Neutrophil (primary cell): ENCODE measurements at regions not wholly inside any gene's neighbourhood (a gene's known extent, or its start where the extent isn't known, plus 50 kb on each side); places are given as distances from the start of the nearest gene placed in this dataset.

Source experiments
- H3K27ac ChIP-seq: fragments of 200-600 bp; sonication (generic); 2 replicates; pipeline ENCODE4 v1.5.1; 2016; ENCODE audit warnings: mild to moderate bottlenecking, moderate library complexity
- H3K27me3 ChIP-seq: fragments of 200-600 bp; sonication (generic); 2 replicates; pipeline ENCODE4 v1.6.0; 2016; ENCODE audit warnings: mild to moderate bottlenecking
- H3K36me3 ChIP-seq: fragments of 200-600 bp; sonication (generic); 2 replicates; pipeline ENCODE4 v1.5.1; 2017
- H3K4me1 ChIP-seq, 2 experiments: fragments of 200-600 bp in 1 of 2; sonication (generic) in 1 of 2; 1 replicate in 1 of 2; 2 replicates in 1 of 2; pipeline versions ENCODE4 v1.5.1 to v1.6.1; 2013 to 2016; ENCODE audit warnings: low read depth in 1 of 2, low read length in 1 of 2, mild to moderate bottlenecking in 1 of 2, moderate library complexity in 1 of 2; ENCODE audit not compliant: control insufficient read depth in 1 of 2, insufficient read depth in 1 of 2
- H3K4me3 ChIP-seq, 2 experiments: fragments of 200-600 bp in 1 of 2; sonication (generic) in 1 of 2; 1 replicate in 1 of 2; 2 replicates in 1 of 2; pipeline ENCODE4 v1.5.1; 2013 to 2016; ENCODE audit warnings: low read depth in 1 of 2, low read length in 1 of 2, mild to moderate bottlenecking in 1 of 2, moderate library complexity in 1 of 2
- H3K9me3 ChIP-seq: fragments of 200-600 bp; sonication (generic); 2 replicates; pipeline ENCODE4 v1.5.1; 2016
- TF ChIP-seq, protein P1 (sequence below): fragments of 200-600 bp; sonication (generic); IDR thresholded peaks from 2 replicates; pipeline ENCODE4 v1.5.1; 2016; ENCODE audit warnings: antibody characterized with exemption

DNA sequence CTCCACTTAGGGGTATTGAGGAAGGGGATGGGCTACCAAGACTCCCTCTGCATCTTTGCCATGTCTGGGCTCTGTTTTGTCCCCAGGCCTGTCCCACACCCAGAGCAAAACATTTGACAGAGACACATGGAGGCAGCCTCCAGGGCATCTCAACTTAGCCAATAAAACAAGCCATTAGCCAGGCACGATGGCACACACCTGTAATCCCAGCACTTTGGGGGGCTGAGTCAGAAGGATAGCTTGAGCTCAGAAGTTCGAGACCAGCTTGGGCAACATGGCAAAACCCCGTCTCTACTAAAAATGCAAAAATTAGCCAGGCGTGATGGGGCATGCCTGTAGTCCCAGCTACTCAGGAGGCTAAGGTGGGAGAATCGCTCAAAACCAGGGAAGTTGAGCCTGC, 120.3 kb upstream of the IPO9 start:
- TF ChIP-seq, protein P1, sequence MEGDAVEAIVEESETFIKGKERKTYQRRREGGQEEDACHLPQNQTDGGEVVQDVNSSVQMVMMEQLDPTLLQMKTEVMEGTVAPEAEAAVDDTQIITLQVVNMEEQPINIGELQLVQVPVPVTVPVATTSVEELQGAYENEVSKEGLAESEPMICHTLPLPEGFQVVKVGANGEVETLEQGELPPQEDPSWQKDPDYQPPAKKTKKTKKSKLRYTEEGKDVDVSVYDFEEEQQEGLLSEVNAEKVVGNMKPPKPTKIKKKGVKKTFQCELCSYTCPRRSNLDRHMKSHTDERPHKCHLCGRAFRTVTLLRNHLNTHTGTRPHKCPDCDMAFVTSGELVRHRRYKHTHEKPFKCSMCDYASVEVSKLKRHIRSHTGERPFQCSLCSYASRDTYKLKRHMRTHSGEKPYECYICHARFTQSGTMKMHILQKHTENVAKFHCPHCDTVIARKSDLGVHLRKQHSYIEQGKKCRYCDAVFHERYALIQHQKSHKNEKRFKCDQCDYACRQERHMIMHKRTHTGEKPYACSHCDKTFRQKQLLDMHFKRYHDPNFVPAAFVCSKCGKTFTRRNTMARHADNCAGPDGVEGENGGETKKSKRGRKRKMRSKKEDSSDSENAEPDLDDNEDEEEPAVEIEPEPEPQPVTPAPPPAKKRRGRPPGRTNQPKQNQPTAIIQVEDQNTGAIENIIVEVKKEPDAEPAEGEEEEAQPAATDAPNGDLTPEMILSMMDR = no peak
- H3K9me3 ChIP-seq = no peaks in the 10 kb centered on the region
- H3K4me3 ChIP-seq = no peak overlapping the region
- no peaks in the 10 kb centered on the region for H3K27me3 ChIP-seq
- H3K27ac ChIP-seq = no peak overlapping the region
- H3K36me3 ChIP-seq = no peaks in the 10 kb centered on the region
- H3K4me1 ChIP-seq = no peaks in the 10 kb centered on the region

DNA sequence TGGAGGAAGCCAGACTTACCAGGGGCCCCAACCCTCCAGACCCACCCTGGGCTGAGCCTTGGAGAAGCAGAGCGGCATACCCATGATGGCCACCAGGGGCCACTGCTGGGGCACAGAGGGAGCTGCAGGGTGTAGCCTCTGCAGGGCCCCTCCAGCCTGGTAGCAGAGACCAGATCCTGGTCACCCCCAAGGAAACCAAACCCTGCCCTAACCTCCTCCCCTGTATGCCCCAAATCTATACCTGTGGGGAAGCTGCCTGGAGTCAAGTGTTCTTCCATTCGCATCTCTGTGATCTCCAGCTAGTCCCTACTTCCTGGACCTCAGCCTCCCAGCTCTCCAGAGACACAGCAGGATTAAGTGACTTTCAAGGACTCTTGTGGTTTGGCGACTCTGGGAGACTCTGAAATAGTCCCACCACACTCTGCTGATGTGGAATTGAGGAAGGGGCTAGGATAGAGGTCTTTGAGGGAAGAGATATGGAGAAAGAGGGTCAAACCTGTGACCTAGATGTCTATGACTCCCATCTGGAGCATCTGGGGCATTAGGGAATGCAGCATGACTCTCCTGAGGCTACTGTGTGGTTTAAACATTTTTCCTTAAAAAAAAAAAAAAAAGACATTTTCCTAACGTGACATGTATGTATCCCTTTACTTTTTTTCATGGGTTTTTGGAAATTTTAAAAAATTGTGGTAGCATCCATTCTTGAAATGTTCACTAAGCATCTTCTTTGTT, 119.2 kb upstream of the IPO9 start:
- no peaks in the 10 kb centered on the region for H3K27me3 ChIP-seq
- no peak overlapping the region for H3K4me3 ChIP-seq
- no peaks in the 10 kb centered on the region for H3K9me3 ChIP-seq
- no peaks in the 10 kb centered on the region for H3K36me3 ChIP-seq
- H3K4me1 ChIP-seq = no peaks in the 10 kb centered on the region
- TF ChIP-seq, protein P1 = peak; percentile 30
- H3K27ac ChIP-seq = no peak overlapping the region

DNA sequence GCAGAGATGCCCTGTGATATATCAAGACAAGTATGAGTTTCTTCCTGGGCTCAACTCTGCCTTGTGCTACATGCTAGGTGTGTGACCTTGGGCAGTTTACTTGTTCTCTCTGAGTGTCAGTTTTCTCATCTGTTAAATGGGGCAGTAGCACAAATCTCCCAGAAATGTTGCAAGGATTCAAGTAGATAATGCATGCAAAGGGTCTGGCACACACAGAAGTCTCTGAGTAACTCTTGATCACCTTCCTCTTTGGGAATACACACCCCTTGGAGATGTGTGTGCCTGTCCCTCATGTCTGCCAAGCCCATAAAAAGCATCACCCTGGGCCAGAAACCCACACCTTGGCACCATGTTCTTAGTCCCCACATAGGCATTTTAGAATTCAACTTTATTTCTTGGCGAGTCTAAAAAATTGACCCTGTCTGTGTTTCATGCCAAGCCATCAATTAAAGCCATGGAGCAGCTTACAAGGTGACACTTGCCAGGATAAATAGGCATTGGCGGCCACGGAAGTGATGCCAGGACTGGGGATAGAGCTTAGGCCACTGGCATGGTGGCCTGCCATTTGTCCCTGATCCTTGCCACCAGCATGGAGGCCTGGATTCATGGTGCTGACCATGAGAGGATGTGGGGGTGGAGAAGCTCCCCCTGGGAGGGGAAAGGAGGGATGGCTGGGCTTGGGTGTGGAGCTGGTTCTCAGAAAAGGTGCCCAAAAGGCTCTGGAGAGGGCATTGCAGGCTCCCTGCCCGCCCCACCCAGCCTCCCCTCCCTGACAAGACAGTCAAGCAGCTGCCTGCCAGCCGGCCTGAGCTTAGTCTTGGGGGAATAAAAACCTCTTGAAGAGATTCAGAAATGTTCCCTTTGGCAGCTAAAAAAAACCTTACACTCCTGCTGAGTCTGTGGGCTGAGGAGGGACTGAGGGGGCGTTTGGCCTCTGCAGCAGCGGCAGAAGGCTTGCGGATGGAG, 118.0 kb upstream of the IPO9 start:
- H3K27me3 ChIP-seq = no peaks in the 10 kb centered on the region
- H3K36me3 ChIP-seq = no peaks in the 10 kb centered on the region
- peaks cover 0 to 6% of the 10 kb centered on the region in 2 experiments for H3K4me1 ChIP-seq
- no peaks in the 10 kb centered on the region for H3K9me3 ChIP-seq
- TF ChIP-seq, protein P1 = no peak
- no peak overlapping the region for H3K27ac ChIP-seq
- H3K4me3 ChIP-seq = no peak overlapping the region

DNA sequence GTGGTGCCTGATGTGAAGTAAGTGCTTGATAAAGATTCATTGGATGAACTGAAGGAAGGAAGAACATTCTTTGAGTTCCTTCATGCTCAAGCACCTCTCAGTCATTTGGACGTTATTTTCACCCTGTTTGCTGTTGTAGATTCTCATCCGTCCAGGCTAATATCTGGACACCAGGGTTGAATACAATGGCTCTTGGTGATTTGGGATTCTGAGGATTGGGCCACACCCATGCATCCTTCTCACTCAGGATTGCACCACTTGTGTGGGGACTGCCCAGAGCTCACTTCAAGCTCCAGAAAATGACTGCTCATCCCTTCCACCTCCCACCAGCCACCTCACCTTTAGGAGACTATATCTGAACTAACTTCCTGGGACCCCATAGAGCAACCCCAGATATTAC, 117.1 kb upstream of the IPO9 start:
- Histone ChIP-seq H3K27me3 (no peaks in the 10 kb centered on the region), H3K4me3 (no peak overlapping the region), H3K27ac (no peak overlapping the region), H3K36me3 (no peaks in the 10 kb centered on the region), H3K4me1 (peaks cover 0 to 6% of the 10 kb centered on the region in 2 experiments), H3K9me3 (no peaks in the 10 kb centered on the region)
- TF ChIP-seq, protein P1 = no peak

DNA sequence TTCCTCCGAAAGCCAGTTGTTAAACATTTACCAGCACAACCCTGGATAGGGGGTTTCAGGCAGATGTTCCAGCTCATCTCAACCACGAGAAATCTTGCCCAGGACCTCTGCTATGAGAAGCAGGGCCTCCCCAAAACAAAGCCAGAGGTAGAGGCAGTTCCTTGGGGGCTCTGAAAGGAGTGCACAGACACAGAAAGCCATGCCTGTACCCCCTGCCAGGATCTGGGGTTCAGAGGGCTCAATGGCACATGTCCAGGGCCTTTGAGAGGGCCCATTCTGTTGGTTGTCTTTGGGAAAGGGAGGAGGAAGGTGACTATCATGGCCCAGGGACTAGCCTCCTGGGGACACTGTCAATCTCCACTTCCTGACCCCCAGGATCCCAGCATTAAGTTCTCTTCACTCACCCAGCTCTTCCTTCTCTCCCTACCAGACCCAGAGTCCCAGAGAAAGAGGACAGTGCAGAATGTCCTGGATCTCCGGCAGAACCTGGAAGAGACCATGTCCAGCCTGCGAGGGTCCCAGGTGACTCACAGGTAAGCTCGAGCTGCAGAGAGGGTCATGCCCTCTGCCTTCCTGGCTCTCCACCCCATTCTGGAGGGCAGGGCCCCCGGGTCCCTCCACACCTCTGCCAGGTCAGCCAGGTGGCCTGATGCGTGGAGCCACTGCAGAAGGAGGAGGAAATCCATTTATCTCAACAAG, 116.4 kb upstream of the IPO9 start:
- no peak overlapping the region for H3K27ac ChIP-seq
- H3K9me3 ChIP-seq = no peaks in the 10 kb centered on the region
- H3K4me3 ChIP-seq = no peak overlapping the region
- H3K4me1 ChIP-seq = peaks cover 0 to 6% of the 10 kb centered on the region in 2 experiments
- H3K36me3 ChIP-seq = no peaks in the 10 kb centered on the region
- H3K27me3 ChIP-seq = no peaks in the 10 kb centered on the region
- TF ChIP-seq, protein P1 = no peak
